NCI-H69 (cell line): ENCODE measurements at regions not wholly inside any gene's neighbourhood (a gene's known extent, or its start where the extent isn't known, plus 50 kb on each side); places are given as distances from the start of the nearest gene placed in this dataset.
"Not testable (repeated sequence)": the region's sequence is repeated elsewhere in the genome, so short reads cannot be mapped to it uniquely, and the experiment has no call there.

Source experiments
- DNase-seq: peaks from one replicate; lab custom pipeline; 2025; lab: John Stamatoyannopoulos, UW

DNA sequence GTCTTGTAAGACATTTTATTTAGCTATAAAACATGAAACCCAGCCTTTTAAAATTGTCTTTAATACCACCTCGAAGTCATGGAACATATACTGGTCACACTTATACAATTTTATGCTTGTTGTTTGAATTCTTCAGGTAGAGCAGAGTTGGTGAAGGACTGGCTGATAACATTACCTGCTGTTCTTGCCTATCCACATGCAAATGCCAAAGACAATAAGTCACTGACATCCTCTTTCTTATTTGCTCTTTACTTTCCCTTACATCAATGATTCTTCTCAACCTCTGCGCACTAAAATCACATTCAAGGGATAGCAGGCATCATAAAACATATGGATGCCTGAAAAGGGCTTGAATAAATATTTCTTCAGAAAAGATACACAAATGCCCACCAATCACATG lies 392.5 kb upstream of the ATP11B start:
- peak; percentile 52 for DNase-seq

DNA sequence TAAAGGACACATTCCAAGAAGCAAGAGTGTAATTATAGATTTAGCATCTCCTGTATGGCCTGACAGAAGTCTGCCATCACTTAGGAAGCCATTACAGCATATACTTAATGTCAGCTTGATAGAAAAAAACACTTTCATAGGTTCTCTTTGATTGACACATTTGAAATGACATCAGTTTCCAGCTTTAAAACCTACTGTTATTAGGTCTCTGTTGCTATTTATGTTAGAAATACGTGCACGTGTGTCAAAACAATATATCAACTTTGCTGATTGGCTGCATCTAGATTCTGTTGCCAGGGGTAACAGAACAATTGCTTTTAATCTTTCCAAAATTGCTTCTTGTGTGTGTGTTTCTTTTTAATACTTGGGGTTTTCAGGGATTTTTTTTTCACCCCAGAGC lies 389.3 kb upstream of the ATP11B start:
- DNase-seq = no peak

GRCh38 chr3:182405759-182406158 lies 387.5 kb upstream of the ATP11B start:
- DNase-seq = no peak

DNA sequence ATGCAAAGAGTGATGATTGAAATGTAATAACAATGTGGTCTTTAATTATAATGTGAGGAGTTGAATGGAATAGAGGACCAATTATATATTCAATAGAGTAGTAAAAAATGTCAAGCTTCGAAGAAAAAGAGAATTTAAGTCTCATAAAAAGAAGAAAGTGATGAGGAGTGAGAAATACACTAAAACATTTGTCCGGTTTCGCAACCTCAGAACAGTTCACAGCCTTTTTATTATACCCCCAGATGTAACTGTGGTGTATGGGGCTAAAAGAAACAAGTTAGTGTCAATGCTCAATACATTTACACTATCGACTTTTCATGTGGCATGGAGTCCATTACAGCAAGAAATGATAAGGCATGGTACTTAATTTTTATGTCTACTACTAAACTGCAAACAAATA lies 386.5 kb upstream of the ATP11B start:
- no peak for DNase-seq

DNA sequence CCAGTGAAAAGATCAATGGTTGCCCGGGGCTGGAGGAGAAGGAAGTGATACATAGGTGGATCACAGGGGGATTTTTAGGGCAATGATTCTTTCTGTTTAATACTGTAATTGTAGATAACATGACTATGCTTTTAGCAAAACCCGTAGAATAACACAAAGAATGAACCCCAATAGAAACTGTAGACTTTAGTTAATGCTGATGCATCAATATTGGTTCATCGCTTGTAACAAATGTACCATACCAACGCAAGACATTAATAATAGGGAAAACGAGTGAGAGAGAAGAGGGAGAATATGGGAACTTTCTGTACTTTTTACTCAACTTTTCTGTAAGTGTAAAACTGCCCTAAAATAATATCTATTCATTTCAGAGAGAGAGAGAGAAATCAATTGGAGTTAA lies 383.3 kb upstream of the ATP11B start:
- no peak for DNase-seq

DNA sequence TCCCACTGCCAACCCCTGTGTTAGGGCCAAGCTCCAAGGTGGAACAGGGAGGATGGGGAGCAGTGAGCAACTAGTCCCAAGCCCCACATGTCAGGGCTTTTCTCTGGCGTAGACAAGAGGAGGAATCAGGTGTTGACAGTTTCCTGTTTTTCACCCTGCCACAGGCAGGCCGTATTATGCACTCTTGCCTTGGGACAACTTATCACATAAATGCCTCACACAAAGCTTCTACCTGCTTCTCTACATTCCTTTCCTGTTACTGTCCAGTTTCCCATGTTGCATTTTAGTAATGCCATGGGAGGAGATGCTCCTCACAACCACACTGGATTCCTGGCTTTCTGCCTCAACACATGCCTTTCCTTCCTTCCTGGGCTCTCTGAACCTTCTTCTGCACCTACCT lies 381.2 kb upstream of the ATP11B start:
- no peak for DNase-seq

GRCh38 chr3:182413061-182413460 lies 380.2 kb upstream of the ATP11B start:
- peak; percentile 17 for DNase-seq

- peak; percentile 17 for DNase-seq
These were observed 379.6 kb upstream of the ATP11B start for GRCh38 chr3:182413682-182414081.

DNA sequence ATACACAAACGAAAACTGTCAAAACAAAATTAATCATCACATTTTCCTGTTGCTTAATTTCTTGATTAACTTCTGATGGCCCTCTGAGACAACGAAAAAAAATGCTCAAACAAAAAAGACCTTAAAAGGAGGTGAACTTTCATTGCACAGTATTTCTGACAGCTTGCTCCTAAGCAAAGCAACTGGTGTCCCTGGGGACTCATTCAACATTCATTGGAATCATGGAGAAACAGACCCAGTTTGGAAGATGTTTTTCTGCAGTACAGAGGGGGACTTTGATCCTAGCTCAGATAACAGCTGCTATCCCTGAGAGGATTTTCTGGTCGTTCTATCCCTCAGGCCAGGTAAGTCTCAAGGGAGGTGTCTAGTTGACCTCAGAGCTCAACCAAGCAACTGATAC lies 378.7 kb upstream of the ATP11B start:
- DNase-seq = peak; percentile 93

GRCh38 chr3:182420741-182421140 lies 372.6 kb upstream of the ATP11B start:
- no peak for DNase-seq

- DNase-seq = no peak
These were observed 369.3 kb upstream of the ATP11B start for GRCh38 chr3:182424006-182424405.

GRCh38 chr3:182425926-182426718 lies 367.2 kb upstream of the ATP11B start:
- not testable (repeated sequence) for DNase-seq

DNA sequence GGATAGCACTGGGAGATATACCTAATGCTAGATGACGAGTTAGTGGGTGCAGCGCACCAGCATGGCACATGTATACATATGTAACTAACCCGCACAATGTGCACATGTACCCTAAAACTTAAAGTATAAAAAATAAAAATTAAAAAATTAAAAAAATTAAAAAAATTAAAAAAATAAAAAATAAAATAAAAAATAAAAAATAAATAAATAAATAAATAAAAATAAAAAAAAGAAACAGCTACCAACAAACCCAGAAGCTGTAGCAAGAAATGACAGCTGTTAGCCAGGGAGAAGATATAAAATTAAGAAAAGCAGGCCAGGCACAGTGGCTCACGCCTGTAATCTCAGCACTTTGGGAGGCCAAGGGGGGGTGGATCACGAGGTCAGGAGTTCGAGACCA lies 361.3 kb upstream of the ATP11B start:
- not testable (repeated sequence) for DNase-seq

DNA sequence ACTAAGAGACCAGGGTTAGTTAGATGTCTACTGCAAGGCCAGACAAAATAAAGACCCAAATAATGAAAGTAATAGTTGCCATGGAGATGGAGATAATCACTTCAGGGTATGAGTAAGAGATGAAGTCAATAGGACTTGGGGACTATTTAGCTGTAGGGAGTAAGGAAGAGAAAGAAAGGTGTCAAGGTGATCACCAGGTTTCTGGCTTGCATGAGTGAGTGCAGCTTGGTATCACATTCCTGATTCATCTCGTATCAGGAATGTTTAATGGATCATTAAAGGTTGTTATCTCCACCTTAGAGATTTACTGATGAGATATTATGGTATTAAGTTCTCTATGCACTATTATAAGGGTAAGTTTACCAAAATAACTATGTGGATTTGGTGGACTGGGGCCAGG lies 357.4 kb upstream of the ATP11B start:
- peak; percentile 66 for DNase-seq

- peak; percentile 99 for DNase-seq
These were observed 356.8 kb upstream of the ATP11B start for GRCh38 chr3:182436547-182436946.

DNA sequence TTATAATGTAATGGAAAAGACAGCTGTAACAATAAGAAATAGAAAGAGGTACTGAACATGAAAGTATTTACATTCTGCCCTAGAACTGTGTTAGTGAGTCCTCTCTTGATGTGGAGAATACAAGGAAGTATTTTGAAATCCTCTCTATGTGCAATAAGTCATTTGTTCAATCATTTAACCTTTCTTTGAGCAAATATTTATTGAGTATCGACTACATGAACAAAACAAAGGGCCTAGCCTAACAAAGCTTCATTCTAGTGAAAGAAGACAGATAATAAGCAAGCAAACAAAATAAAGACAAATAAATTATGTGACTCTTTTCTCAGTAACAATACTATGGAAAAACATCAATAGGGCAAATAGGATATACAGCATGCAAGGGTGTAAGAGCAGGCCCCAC lies 354.9 kb upstream of the ATP11B start:
- peak; percentile 92 for DNase-seq

DNA sequence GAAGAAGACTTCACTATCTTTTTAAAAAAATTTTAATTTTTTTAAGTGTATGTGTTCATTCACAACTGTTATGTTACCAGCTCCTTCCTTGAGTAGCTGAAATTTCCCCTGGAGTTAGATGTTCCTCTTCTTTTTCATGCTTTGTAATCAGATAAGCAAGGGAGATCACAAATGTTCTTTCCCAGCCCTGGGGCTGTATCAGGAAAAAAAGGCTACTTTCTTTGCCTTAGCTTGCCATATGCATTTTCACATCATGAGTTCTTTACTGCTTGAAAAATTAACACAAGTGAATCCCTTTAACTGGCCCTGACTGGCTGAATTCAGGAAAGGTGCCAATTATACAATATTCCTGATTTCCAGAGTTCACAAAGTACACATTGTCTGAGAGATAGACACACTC lies 353.2 kb upstream of the ATP11B start:
- no peak for DNase-seq

DNA sequence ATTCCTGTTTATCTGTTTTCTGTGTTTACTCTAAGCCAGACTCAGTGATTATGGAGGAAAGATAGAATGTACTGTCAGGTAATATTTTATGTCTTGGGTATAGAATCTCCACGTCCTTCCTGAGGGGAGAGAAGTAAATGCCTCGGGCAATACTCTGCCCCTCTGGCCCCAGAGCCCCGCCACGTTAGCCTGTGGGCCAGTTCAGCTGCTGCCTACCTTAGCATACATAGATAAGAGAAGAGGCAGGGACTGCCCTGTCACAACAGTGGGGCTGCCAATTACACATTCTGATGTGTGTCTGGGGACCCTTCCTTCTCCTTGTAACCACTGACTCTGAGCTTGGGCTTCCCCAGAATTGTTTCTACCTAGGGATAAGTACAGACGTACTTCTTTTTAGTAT lies 347.7 kb upstream of the ATP11B start:
- DNase-seq = no peak

DNA sequence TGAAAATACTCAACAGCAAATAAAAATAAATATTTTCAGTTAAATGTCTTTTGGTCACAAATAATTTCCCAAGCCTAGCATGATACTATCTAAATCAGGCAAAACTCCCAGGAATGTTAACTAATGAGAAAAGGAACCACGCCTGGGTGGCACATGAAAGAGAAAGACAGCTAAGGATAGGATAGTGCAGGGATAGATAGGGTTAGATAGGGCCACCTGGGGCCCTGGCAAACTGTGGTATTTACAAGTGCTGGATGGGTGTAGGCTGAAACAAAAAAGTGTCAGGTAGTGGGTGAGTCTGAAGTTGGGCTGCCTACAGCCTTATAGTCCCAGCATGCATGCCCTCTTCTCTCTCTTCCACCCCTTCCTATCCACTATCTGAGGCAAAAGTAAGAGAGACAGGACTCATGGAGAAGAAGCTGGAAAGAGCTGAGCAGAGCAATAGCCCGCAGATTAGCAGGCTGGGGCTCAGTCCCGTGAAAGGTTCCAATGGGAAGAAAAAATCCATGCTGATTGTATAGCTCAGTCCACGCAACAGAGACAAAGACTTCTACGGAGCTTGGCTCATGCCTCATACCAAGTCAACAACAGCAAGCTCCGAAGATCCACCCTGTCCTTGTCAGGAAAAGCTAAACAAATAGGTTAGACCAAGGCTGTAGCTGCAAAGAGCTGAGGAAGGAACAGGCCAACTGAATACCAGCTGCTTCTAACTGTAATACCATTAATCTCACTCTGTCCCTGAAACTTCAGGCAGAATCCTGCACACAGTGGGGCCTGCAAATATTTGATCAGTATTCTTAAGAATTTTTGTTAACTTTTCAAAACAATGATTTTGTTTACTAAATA lies 342.1 kb upstream of the ATP11B start:
- peak; percentile 60 for DNase-seq

GRCh38 chr3:182451871-182452270 lies 341.4 kb upstream of the ATP11B start:
- no peak for DNase-seq

DNA sequence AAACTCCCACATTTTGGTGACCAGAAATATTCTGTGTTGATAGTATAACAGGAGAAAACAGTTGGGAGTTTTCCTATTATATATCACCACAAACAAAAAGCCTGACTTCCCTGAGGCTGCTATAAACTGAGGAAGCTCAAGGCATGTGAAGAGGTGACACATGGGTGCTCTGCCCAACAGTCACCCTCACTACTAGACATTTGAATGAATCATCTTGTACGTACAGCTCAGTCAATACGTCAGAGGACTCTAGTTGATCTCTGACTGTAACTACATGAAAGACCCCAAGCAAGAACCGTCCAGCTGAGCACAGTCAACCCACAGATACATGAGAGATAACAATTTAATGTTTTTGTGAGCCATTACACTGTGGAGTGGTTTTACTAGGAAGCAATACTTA lies 338.3 kb upstream of the ATP11B start:
- DNase-seq = no peak

DNA sequence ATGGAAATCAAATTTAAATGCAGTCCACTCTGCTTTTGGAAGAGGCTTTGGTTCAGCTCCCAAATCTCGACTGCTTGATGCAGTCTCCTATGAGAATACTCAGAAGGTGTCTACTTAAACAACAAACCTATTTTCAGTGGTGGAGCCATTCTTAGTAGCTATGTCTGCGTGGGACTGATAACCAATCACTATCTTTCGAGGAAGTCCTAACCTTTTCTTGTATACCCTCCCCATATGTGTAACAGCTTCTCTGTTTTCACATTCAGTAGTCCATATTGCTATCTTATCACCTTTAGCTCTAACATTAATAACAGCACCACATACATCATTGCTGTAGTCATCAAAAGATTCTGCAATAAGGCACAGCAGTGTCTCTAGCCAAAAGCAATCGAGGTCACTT lies 333.0 kb upstream of the ATP11B start:
- no peak for DNase-seq

- no peak for DNase-seq
These were observed 331.2 kb upstream of the ATP11B start for GRCh38 chr3:182462152-182462551.
